Smooth muscle cell (in vitro differentiated cells): ENCODE measurements at regions not wholly inside any gene's neighbourhood (a gene's known extent, or its start where the extent isn't known, plus 50 kb on each side); places are given as distances from the start of the nearest gene placed in this dataset.
"Not testable (repeated sequence)": the region's sequence is repeated elsewhere in the genome, so short reads cannot be mapped to it uniquely, and the experiment has no call there.

Experiments used
- DNase-seq: peaks from one replicate; lab custom pipeline; 2025; ENCODE audit not compliant: unreplicated experiment; lab: John Stamatoyannopoulos, UW
- H2AFZ ChIP-seq: fragments of 200-600 bp; sonication (generic); 2 replicates; pipeline ENCODE4 v1.6.0; 2016; ENCODE audit warnings: antibody characterized with exemption, low read depth, mild to moderate bottlenecking
- H3F3A ChIP-seq: fragments of 200-600 bp; sonication (generic); 2 replicates; pipeline ENCODE4 v1.6.0; 2017; ENCODE audit warnings: antibody characterized with exemption, low read depth
- H3K27ac ChIP-seq: fragments of 200-600 bp; sonication (generic); 2 replicates; pipeline ENCODE4 v1.5.1; 2016; ENCODE audit warnings: low read depth, mild to moderate bottlenecking
- H3K27me3 ChIP-seq: fragments of 200-600 bp; sonication (generic); 2 replicates; pipeline ENCODE4 v1.6.1; 2016; ENCODE audit warnings: low read depth, mild to moderate bottlenecking
- H3K36me3 ChIP-seq: fragments of 200-600 bp; sonication (generic); 2 replicates; pipeline ENCODE4 v1.5.1; 2016; ENCODE audit warnings: low read depth
- H3K4me1 ChIP-seq: fragments of 200-600 bp; sonication (generic); 2 replicates; pipeline ENCODE4 v1.5.1; 2016; ENCODE audit warnings: low read depth
- H3K4me2 ChIP-seq: fragments of 200-600 bp; sonication (generic); 2 replicates; pipeline ENCODE4 v1.6.0; 2016; ENCODE audit warnings: mild to moderate bottlenecking
- H3K4me3 ChIP-seq: fragments of 200-600 bp; sonication (generic); 2 replicates; pipeline ENCODE4 v1.5.1; 2016; ENCODE audit warnings: mild to moderate bottlenecking
- H3K79me2 ChIP-seq: fragments of 200-600 bp; sonication (generic); 2 replicates; pipeline ENCODE4 v1.6.0; 2016; ENCODE audit warnings: low read depth, mild to moderate bottlenecking
- H3K9ac ChIP-seq: fragments of 200-600 bp; sonication (generic); 2 replicates; pipeline ENCODE4 v1.6.0; 2016; ENCODE audit warnings: low read depth
- H3K9me3 ChIP-seq: fragments of 200-600 bp; sonication (generic); replicated peaks from 2 replicates; pipeline ENCODE4 v1.5.1; 2016; ENCODE audit warnings: low read depth
- H4K20me1 ChIP-seq: fragments of 200-600 bp; sonication (generic); 2 replicates; pipeline ENCODE4 v1.6.0; 2016; ENCODE audit warnings: low read depth
- CTCF ChIP-seq: fragments of 200-600 bp; sonication (generic); IDR thresholded peaks from 2 replicates; pipeline ENCODE4 v1.5.1; 2017; ENCODE audit warnings: borderline replicate concordance, mild to moderate bottlenecking, antibody characterized with exemption; ENCODE audit not compliant: insufficient read depth, poor library complexity, severe bottlenecking
- whole genome bisulfite sequencing: methylation state at CpG from one replicate; pipeline ENCODE4 v1.1.7; 2016; ENCODE audit warnings: low lambda C conversion rate; 5-methylcytosine and 5-hydroxymethylcytosine counted together

- no peak overlapping the region for H3K9ac ChIP-seq
- no peak overlapping the region for H3K4me2 ChIP-seq
- H2AFZ ChIP-seq, result no peak overlapping the region
- peaks cover 19% of the 10 kb centered on the region for H3K4me1 ChIP-seq
- H3K27ac ChIP-seq, result no peak overlapping the region
- no peaks in the 10 kb centered on the region for H3K79me2 ChIP-seq
- no peaks in the 10 kb centered on the region for H3K9me3 ChIP-seq
- no peaks in the 10 kb centered on the region for H3F3A ChIP-seq
- no peak for TF ChIP-seq CTCF
- 73% methylated on average over 10 of the region's 10 CpGs for WGBS
- H3K4me3 ChIP-seq, result no peak overlapping the region
- DNase-seq, result no peak
- H3K36me3 ChIP-seq, result no peaks in the 10 kb centered on the region
- H3K27me3 ChIP-seq, result no peaks in the 10 kb centered on the region
- H4K20me1 ChIP-seq, result no peaks in the 10 kb centered on the region
Observed at GRCh38 chr2:102892698-102893310, 131.0 kb downstream of the TMEM182 start.

- H3K27ac ChIP-seq, result no peak overlapping the region
- no peaks in the 10 kb centered on the region for H3K36me3 ChIP-seq
- H3K4me3 ChIP-seq, result no peak overlapping the region
- H4K20me1 ChIP-seq, result no peaks in the 10 kb centered on the region
- H2AFZ ChIP-seq, result no peak overlapping the region
- no peak overlapping the region for H3K4me2 ChIP-seq
- no peaks in the 10 kb centered on the region for H3F3A ChIP-seq
- TF ChIP-seq CTCF, result no peak
- H3K79me2 ChIP-seq, result no peaks in the 10 kb centered on the region
- H3K9ac ChIP-seq, result no peak overlapping the region
- 90% methylated on average over 12 of the region's 12 CpGs for WGBS
- no peak for DNase-seq
- H3K4me1 ChIP-seq, result peaks cover 19% of the 10 kb centered on the region
- H3K27me3 ChIP-seq, result no peaks in the 10 kb centered on the region
- H3K9me3 ChIP-seq, result no peaks in the 10 kb centered on the region
Observed at GRCh38 chr2:102893870-102894269, 132.0 kb downstream of the TMEM182 start.

GRCh38 chr2:102895376-102895775 is 133.5 kb downstream of the TMEM182 start:
- 43% methylated on average over 2 of the region's 2 CpGs for WGBS
- TF ChIP-seq CTCF, result no peak
- Histone ChIP-seq H3K4me3 (no peak overlapping the region), H3F3A (no peaks in the 10 kb centered on the region), H3K27ac (no peak overlapping the region), H4K20me1 (no peaks in the 10 kb centered on the region), H2AFZ (no peak overlapping the region), H3K9ac (no peak overlapping the region), H3K27me3 (no peaks in the 10 kb centered on the region), H3K4me1 (peaks cover 19% of the 10 kb centered on the region), H3K9me3 (no peaks in the 10 kb centered on the region), H3K79me2 (no peaks in the 10 kb centered on the region), H3K4me2 (no peak overlapping the region), H3K36me3 (no peaks in the 10 kb centered on the region)
- no peak for DNase-seq

GRCh38 chr2:102909240-102909639 is 147.4 kb downstream of the TMEM182 start:
- not testable (repeated sequence) for H3K27ac ChIP-seq, DNase-seq, H3K27me3 ChIP-seq, H3K79me2 ChIP-seq, H3K36me3 ChIP-seq, H3K4me3 ChIP-seq, H4K20me1 ChIP-seq, H3K4me1 ChIP-seq, H2AFZ ChIP-seq, H3F3A ChIP-seq, H3K9me3 ChIP-seq, H3K4me2 ChIP-seq, H3K9ac ChIP-seq
- 57% methylated on average over 2 of the region's 2 CpGs for WGBS
